Colonic mucosa (tissue), 4 donors: ENCODE measurements at regions not wholly inside any gene's neighbourhood (a gene's known extent, or its start where the extent isn't known, plus 50 kb on each side); places are given as distances from the start of the nearest gene placed in this dataset.

Experiments used
- DNase-seq: peaks from one replicate; pipeline ENCODE4 v3.0.0-alpha.2; 2020
- H3K27ac ChIP-seq: fragments of 200-600 bp; one replicate; pipeline ENCODE4 v1.8.0; 2021
- H3K27me3 ChIP-seq: fragments of 200-600 bp; one replicate; pipeline ENCODE4 v1.8.0; 2021
- H3K36me3 ChIP-seq: fragments of 200-600 bp; one replicate; pipeline ENCODE4 v1.8.0; 2021
- H3K4me1 ChIP-seq: fragments of 200-600 bp; one replicate; pipeline ENCODE4 v1.8.0; 2021; ENCODE audit warnings: mild to moderate bottlenecking
- H3K4me3 ChIP-seq: fragments of 200-600 bp; one replicate; pipeline ENCODE4 v1.8.0; 2021
- H3K9ac ChIP-seq, 2 donors: one replicate each; pipeline ENCODE4 v1.7.0; 2013; ENCODE audit warnings: control low read depth in 2 of 2, low read depth in 2 of 2, low read length in 2 of 2
- H3K9me3 ChIP-seq: fragments of 200-600 bp; one replicate; pipeline ENCODE4 v1.8.0; 2021
- CTCF ChIP-seq: fragments of 200-600 bp; IDR thresholded peaks from one replicate; pipeline ENCODE4 v1.8.0; 2022; ENCODE audit warnings: antibody characterized with exemption, mild to moderate bottlenecking
- intact Hi-C: fragments of 100-400 bp; cut with DNase I; formaldehyde crosslinking; loops from one replicate; pipeline ENCODE4 v1.14.1; 2022
- donor health status: healthy.
- donor health status: DM: no; HTN: no; CAD: no.
- donor health status: DM: no; HTN: no; CAD: no.

DNA sequence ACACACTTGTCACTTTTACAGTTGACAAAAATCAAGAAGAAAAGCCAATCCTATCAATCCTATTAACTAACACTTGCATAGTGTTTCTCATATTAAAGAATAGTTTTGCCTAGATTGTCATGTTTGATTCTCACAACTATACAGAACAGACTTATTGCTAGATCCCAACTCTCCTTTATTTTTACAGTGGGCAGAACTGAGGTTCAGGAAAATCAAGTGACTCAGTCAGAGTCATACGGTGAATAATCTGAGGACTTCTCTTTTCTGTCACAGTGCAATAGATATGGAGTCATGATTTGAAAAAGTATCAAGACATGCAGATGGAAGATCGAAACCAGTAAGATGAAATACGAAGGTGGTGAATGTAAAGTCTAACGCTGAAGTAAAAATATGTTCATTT, 195.1 kb upstream of the CITED2 start:
- no peak for DNase-seq
- Histone ChIP-seq H3K27ac (no peak overlapping the region), H3K9ac (no peak overlapping the region), H3K9me3 (no peaks in the 10 kb centered on the region), H3K27me3 (no peaks in the 10 kb centered on the region), H3K4me3 (no peak overlapping the region), H3K36me3 (no peaks in the 10 kb centered on the region), H3K4me1 (no peaks in the 10 kb centered on the region)
- TF ChIP-seq CTCF = no peak
- intact Hi-C loops = no loop called here

DNA sequence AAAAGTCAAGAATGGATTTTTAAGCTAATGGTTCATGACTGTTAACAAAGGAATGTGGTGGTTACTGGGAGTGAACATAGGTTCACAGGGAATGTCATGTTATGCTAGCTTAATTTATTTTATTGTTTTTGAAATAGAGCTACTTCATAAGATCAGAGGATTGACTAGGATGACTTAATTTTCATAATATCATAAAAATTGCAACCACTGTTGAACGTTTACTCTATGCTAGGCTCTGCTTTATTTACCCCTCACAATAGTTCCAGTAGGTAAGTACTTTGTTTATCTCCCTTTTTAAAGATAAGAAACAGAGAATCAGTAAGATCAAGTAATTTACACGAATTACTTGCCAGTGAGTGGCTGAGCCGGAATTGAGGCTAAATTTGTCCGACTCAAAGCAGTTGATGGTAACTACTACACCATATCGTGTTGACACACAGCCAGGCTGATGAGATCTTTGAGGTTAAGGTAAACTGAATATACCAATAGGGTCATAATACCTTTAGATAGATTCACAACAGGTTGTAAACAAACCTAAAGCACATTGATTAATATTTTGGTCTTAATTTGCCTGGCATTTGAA, 194.6 kb upstream of the CITED2 start:
- H3K27ac ChIP-seq = no peak overlapping the region
- no peaks in the 10 kb centered on the region for H3K9me3 ChIP-seq
- intact Hi-C loops = no loop called here
- H3K4me1 ChIP-seq = no peaks in the 10 kb centered on the region
- no peaks in the 10 kb centered on the region for H3K36me3 ChIP-seq
- no peak overlapping the region for H3K9ac ChIP-seq
- TF ChIP-seq CTCF = no peak
- H3K27me3 ChIP-seq = no peaks in the 10 kb centered on the region
- DNase-seq = no peak
- H3K4me3 ChIP-seq = no peak overlapping the region

- intact Hi-C loops = no loop called here
- Histone ChIP-seq H3K36me3 (no peaks in the 10 kb centered on the region), H3K27ac (no peak overlapping the region), H3K4me1 (no peaks in the 10 kb centered on the region), H3K27me3 (no peaks in the 10 kb centered on the region), H3K9me3 (no peaks in the 10 kb centered on the region), H3K9ac (no peak overlapping the region), H3K4me3 (no peak overlapping the region)
- DNase-seq = no peak
- no peak for TF ChIP-seq CTCF
These were observed 193.9 kb upstream of the CITED2 start for GRCh38 chr6:139568151-139568955.

DNA sequence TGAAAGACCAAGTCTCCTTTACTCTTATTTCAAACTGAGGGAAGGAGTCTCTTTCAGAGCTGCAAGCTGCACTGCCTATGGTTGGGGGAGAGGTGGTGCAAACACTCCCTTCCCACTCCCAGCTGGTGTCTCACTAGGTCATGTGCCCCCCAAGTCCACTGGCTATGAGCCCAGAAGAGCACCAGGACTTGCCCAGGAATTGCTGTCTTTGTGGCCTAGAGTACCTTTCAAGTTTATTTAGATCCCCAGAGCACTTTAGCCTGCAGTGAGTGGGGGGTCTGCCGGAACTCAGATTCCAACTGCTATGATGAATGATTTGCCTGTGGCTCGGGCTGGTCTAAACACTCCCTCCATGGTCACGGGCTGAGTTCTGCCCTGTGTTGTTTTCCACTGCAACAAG, 192.6 kb upstream of the CITED2 start:
- Histone ChIP-seq H3K4me1 (no peaks in the 10 kb centered on the region), H3K27me3 (no peaks in the 10 kb centered on the region), H3K4me3 (no peak overlapping the region), H3K9me3 (no peaks in the 10 kb centered on the region), H3K36me3 (no peaks in the 10 kb centered on the region), H3K9ac (no peak overlapping the region), H3K27ac (no peak overlapping the region)
- no peak for DNase-seq
- intact Hi-C loops = no loop called here
- no peak for TF ChIP-seq CTCF

DNA sequence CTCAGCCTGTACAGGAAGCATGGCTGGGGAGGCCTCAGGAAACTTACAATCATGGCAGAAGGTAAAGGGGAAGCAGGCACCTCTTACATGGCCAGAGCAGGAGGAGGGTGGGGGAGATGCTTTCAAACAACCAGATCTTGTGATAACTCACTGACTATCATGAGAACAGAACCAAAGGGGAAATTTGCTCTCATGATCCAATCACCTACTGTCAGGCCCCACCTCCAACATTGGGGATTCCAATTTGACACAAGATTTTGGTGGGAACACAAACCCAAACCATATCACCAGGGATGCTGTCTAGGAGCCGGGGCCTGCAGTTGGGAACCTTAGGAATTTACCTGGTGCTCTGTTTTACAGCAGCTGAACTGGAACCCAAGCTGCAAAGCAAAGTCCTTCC, 191.1 kb upstream of the CITED2 start:
- TF ChIP-seq CTCF = no peak
- intact Hi-C loops = no loop called here

More for the DNA sequence above, 191.1 kb upstream of the CITED2 start:
- no peaks in the 10 kb centered on the region for H3K9me3 ChIP-seq
- no peaks in the 10 kb centered on the region for H3K36me3 ChIP-seq
- H3K27ac ChIP-seq = no peak overlapping the region
- H3K4me1 ChIP-seq = no peaks in the 10 kb centered on the region
- no peaks in the 10 kb centered on the region for H3K27me3 ChIP-seq
- no peak overlapping the region for H3K4me3 ChIP-seq
- DNase-seq = no peak
- no peak overlapping the region for H3K9ac ChIP-seq
